Brain pericyte (primary cell): ENCODE measurements at regions not wholly inside any gene's neighbourhood (a gene's known extent, or its start where the extent isn't known, plus 50 kb on each side); places are given as distances from the start of the nearest gene placed in this dataset.

Source experiments
- DNase-seq: peaks from one replicate; pipeline ENCODE4 v3.0.0-alpha.2; 2012; ENCODE audit warnings: low read depth, low spot score

DNA sequence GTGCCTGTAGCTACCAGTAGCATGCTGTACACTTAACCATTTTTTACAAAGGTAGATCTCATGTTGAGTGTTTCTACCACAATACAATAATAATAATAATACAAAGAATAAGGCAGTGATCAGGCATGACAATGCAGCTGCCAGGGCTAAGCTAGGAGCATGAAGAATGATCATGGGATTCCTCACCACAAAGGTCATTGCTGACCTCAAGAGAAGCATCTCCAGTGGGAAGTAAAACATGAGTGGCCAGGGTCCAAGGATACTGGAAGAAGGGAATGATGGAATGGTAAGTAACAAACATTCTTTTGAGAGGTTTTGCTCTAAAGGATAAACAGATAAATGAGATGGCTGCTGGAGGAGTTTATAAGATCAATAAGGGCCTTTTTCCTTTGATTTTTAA, 591.1 kb downstream of the TNS3 start:
- DNase-seq, result no peak

DNA sequence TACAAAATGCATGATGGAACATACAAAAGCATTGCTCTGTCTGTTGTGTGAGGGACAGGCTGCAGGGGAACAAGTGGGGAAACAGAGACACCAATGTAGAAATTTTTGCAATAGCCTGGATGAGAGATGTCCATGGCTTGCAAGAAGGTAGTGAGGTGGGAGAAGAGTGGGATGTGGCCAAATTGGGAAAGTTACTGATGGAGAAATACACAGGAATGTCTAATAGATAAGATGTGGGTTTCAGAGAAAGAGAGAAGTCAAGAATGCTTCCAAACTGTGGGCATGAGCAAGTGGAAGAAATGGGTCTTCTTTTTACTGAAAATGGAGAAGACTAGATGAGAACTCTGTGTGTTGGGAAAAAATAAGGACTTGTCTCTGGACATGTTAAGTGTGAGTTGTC, 592.7 kb downstream of the TNS3 start:
- no peak for DNase-seq

DNA sequence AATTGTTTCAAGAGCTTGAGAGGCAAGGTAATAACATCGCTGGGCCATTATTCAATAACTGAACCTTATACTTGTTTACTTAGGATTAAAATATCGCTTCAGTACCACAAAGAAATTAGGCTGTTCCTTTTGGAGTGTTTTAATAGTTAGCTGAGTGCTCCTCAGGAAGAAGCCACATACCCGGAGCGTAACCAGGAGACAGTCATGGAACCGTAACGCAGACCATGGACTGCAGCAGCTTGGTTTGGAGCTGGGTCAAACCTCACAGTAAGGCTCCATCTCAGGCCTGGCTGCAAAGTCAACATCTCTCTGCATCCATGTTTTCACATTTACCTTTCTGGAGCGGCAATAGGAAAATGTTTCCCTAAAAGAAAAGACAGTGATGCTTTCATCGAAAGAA, 599.0 kb downstream of the TNS3 start:
- DNase-seq, result no peak

DNA sequence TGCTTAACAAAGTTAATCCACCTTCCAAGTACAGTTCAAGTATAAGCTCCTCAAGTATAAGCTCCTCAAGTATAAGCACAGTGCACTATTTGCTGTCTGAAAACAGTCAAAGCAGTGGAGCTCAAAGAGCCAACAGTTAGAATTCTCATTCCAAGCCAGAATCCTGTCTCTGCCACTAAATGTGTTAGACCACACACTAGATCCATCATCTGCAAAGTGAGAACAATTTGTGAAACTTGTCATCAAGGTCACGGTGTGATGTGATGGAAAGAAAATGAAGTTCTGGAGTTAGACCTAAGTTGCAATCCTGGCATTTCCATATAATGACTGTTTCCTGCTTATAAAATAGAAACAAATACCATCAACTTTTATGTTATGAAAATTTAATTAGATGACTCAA, 602.5 kb downstream of the TNS3 start:
- no peak for DNase-seq

DNA sequence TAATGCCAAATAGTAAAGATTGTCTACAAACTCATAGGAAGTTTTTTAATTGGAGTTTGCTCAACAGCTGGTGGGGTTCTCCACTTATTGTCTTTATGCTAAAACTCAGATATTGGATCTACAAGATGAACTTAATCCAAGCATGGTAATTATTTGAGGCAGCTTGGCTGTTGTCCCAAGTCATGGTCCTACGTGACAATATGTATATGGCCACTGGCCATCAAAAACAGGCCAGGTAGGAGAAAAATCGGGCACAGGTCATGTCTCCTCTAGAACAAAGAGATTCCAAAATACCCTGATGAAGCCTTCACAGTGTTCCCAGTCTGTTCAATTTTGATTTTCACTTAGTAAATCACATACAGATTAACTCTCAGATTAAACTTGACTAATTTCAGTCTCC, 606.4 kb downstream of the TNS3 start:
- no peak for DNase-seq

DNA sequence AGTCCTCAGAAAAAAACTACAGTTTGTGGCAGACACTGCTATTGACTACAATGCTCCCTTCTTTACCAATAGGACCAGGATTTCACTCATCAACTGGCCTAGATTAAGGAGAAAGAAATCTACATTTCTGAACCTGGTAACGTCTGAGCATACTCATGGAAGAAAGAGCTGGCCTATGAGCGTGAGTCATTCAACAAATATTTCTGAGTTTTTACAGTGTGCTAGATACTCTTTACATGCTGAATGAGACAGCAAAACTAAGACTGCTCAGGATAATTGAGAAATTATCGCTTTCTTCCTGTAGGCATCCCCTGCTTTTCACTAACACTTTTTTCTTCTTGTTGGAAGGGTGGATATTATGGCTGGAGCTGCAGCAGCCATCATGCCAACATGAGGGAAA, 609.7 kb downstream of the TNS3 start:
- DNase-seq, result no peak

DNA sequence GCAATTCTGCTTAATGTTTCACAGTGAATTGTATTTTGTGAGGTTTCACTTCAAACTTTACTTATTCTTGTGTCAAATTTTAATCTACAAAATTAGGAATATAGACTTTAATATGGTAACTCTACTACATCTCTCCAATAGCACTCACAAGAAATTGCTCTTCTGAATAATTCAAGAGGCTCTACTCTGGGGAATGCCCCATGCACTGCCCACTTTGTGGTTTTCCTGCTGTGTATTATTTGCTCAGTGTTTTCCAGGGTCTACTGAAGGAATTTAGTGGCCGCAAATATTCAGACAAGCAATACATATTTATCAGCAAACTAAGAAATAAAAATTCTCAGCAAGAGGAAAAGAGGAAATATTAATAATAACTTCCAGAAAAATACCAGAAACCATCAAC, 611.4 kb downstream of the TNS3 start:
- no peak for DNase-seq

DNA sequence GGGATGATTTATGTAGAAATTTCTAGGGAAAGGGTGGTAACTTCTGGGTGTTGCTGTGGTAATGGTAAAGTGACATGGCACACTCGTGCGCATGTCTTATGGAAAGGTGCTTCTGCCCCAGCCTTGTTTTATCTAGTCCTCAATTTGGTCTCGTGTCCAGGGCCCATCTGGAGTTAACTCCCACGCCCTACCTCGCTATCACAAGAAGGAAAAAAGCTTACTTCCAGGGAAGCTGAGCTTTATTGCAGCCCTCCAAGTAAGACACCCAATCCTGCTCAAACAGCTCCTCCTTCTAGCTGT, 611.8 kb downstream of the TNS3 start:
- no peak for DNase-seq

DNA sequence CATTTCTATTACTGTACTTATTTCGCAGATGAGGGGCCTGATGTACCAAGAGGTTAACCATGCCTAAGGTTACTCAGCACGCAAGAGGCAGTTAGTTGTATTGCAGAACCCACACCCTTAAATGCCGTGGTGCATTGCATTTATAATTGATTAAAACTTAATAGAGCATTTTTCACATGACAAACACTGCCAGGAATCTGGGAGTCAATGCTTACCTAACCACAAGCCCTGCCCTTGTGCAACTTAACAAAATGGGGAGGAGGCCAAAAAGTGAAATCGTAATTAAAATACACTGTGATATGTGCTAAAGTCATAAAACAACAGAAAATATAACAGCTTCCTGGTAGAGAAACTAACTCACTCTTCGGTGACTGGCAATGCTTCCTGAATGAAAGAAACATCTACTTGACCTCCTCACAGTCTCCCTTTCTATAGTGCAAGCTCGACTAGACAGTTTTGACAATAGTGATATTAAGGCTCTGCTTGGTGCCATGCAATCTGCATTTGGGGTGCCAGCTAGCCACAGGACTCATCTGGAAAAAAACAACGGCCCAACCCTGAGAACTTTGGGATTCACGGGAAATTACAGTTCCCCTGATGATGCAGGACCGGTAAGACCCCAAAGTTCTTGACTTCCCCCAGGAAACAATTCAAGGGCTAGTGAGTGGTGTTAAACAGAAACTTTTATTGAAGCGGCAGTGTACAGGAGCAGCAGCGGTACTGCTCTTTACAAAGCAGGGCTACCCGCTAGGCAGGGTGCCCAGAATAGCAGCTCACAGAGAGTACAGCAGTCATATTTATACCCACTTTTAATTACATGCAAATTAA, 612.4 kb downstream of the TNS3 start:
- no peak for DNase-seq

DNA sequence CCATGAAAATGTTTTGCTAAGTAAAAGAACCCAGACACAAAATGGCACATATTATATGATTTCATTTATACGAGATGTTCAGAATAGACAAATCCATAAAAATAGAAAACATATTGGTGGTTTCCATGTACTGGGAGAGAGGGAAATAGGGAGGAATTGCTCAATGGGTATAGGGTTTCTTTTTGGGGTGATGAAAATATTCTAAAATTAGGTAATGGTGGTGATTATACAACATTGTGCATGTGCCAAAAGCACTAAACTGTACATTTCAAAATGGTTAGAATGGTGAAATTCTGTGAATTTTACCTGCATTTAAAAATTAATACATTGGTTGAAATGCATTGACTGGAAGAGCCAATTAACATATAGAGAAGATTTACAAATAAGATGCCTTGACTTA, 613.9 kb downstream of the TNS3 start:
- no peak for DNase-seq

DNA sequence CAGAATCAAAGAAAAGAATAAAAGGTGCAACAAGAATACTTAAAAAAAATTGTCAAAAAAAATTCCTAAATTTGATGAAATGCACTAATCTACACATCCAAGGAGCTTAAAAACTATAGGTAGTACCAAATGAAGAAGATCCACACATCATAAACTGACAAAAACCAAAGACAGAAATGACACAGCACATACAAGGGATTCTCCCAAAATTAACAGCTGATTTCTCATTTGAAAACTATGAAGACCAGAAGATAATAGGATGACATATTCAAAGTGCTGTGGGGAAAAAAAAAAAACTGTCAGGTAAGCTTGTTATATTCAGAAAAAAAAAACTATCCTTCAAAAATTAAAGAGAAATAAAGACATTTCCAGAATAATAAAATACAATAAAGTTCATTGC, 618.2 kb downstream of the TNS3 start:
- no peak for DNase-seq

DNA sequence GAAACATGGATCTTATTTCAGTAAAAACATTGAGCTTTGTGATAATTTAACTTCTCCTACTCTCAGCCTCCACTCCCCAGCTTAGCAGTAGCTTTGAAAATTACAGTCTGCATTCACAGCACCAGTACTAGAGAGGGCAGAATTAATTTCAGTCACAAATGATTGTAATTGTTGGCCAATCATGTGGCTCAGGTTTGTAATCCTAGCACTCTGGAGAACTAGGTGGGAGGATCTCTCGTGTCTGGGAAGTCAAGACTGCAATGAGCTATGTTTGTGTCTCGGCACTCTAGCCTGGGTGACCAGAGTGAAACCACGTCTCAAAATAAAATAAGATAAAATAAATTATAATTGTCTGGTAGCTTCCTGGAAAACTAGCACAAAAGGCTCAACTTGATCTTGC, 620.9 kb downstream of the TNS3 start:
- no peak for DNase-seq

DNA sequence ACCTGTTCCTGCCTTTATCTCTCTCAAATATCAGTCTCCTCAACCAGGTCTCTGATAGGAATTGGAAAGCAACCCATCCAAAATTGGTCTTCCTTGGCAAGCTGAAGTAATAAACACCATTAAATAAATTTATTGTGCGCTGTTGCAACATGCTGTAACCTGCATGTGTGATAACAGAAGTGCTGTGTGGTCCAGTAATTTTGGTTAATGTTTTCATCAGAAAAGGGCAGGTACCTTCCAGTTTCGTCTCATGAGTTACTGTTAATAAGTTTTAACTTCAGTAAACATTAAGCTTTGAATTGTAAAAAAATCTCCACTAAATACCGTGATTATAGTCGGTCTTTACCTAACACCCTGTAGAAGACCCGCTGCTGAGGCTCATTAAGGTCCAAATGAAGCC, 624.7 kb downstream of the TNS3 start:
- DNase-seq, result no peak

DNA sequence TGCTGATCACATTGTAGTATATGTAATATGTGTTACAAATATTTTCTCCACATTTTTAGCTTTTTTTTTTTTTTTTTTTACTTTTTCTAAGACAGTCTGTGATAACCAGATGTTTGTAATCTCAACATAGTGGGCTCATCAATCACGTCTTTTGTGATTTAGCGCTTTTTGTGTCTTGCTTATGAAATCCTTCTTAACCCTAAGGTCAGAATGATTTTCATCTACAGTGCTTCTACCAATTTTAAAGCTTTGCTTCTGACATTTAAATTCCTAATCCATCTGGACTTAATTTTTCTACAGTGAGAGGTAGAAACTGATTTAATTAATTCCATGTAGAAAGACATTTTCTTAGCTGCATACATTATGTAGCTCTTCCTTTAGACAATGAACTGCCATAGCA, 626.4 kb downstream of the TNS3 start:
- no peak for DNase-seq

DNA sequence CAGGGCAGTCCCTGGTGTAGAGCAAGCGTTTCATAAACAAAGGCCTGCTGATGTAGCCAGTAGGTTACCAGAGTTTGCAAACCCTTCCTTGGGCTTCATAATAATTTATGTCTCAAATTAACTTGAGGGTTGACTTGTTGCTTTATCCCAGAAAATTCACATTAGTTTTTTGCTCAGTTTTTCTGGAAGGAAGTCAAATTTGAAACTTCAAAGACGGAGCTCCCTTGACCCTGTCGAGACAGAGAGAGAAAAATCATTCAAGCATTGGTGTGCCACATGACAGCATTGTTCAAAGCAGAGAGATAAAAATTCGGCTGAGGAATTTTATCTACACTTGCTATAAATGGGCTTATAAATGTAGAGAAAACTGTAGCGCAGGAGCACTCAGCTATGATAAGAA, 627.7 kb downstream of the TNS3 start:
- no peak for DNase-seq

DNA sequence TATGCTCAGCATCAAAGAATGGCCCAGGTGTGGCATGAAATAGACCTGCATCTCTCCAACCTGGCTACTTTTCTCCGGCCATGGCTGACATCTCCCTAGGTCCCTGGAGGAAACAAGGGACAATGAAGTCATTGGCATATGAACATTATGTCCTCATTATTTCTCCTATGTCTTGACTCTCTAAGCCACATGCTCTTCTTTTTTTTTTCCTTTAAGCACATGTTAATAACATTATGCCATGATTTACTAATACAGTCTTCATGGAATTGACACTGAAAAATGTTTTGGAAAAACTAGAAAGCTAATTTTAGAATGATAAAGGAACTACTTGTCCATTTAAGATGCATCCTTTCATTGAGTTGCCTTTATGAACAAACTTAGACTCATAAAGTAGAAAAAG, 628.9 kb downstream of the TNS3 start:
- DNase-seq, result no peak

DNA sequence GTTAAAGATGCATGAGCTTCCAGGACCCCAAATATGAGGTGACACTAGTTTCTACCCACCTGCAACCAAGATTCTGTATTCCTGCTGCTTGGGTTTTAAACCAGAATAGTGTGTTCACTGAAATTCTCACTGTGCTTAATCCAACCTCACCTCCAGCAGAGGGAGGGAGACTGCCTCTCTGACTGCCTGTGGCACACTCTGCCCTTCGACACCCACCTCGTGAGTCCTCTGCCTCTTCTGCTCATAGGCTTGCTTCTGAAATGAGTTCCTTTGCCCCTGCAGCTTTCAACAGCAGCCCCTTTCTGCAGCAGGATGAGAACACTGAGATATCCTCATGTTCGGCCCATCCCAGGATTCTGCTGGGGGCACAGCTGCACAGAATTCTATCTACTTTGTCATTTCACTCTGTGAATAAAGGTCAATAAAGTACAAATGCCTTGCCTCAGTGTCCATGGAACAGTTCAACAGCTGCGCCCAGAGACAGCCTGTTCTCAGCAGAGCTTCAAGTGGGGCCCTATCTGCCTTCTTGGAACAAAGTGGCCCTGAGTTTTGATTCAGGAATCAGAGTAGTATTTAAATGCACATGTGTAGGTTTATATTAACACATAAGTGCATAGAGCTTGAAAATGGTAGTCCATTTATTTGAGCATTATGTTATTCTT, 632.5 kb downstream of the TNS3 start:
- DNase-seq, result no peak

DNA sequence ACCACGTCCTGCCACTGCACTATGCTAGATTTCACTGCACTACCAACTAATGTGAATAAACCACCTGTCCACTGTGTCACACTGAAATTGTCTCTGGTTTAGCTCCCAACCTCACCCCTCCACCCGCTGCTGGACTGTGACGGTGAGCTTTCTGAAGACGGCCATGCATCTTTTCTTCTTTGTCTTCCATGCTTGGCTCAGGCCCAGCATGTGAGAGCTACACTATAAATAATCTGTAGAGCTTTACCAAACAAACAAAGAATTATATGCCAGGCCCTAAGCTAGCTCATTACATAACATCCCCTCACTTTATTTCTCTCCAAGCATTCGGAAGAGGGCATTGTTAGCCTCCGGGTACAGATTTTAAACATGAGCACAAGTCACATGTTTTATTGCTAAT, 633.2 kb downstream of the TNS3 start:
- DNase-seq, result no peak

DNA sequence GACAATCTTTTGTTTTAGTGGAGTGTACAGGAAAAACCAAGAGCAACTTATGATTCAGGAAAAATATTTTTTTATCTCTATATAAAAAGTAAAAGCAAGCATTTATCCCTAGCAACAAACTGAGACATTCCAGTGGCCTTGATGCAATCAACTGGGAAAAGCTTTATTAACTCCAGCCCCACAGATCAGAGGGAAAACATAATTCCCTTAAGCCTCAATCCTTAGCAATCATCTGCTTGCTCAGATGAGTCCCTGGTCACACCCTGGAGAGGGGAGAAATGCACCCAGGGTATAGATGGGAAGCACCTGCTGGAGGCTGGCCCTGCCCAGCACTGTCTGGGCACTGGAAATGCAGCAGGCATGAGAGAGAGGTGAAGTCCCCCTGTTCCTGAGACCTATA, 636.6 kb downstream of the TNS3 start:
- DNase-seq, result no peak

DNA sequence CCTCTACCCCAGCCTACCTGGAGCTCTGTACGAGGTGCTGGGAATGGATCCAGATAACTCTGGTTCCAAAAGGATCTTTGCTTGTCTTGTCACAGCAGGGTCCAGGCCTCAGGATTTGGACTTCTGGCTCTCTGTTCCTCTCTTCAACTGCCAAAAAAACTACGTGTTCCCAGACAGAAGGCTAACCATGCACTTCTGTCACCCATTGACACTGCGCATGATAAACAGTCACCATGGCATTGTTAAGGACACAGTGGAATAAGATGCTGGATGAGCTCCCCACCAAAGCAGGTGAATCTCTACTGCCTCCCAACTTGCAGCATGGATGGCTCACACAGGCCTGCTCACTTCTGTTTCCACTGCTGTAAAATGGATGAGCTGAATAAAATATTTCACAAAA, 637.9 kb downstream of the TNS3 start:
- no peak for DNase-seq

DNA sequence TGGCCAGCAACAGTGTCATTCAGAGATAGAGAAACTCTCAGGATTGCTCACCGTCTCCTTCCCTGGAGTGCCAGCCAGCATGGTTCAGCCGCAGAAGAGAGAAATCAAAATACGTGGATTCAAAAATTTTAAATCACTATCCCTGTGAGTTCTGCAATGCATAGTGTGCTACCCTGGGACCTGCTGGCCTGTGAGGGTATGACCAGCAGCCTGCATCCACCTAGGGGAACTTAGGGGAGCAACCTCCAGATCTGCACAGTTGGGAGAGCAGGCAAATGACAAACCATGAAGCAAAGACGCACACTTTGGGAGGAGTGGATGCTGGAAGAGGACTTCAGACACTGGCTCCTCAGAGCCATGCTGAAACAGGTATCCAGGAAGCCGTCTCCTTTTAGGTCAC, 639.3 kb downstream of the TNS3 start:
- DNase-seq, result no peak

DNA sequence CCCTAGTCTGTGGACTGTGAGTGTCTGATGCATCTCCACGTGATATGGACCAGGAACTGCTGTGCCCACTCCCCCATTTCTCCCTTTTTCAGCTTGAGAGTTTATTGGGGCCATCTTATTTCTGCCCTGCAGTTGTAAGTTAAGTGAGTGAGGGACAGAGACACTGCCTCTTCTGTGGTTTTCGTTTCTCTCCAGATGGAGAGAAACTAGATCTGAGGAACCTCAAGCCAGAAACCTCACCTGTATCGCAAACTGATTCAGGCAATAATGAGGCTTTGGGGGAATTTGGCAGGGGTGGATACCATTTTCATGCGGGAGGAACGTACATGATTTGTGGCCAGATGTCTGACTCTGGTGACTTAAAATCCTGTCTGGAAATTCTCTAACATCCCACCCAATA, 641.7 kb downstream of the TNS3 start:
- DNase-seq, result no peak

DNA sequence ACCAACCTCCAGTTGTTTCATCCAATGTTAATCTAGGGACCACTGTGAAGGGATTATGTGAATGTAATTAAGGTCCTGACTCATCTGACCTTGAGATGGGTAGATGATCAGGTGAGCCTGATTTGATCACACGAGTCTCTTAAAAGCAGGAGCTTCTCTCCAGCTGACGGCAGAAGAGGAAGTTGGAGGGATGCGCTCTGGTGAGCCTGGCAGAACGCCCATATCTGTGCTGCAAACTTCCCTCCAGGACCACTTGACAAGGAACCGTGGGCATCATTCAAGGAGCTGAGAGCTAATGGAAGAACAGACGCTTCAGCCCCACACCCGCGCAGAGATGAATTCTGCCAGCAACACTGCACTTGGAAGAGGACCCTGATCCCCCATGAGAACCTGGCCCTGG, 642.4 kb downstream of the TNS3 start:
- DNase-seq, result no peak

DNA sequence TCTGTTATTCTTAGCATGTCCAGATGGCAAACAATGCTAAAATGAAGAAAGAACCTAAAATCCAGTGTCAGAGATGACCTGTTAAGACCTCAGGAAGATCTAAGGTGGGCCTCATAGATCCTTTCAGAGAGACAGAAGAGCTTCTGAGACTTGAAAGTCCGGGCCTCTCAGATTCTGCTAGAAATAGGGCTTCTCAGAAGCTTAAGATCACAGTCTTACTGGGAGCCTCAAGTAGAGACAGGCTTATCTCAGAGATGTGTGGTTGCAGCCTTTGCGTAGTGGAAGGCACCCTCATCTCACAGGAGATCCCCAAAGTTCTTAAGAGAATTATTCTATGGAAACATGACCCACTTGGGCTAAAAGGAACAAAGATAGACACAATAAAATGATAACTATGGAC, 642.8 kb downstream of the TNS3 start:
- no peak for DNase-seq
